Activated CD4-positive, alpha-beta T cell treated with anti-CD3 and anti-CD28 coated beads, Interleukin-2, amount 10 ng/mL, durations not matched to agents 7 days and 5 days (primary cell): ENCODE measurements at regions not wholly inside any gene's neighbourhood (a gene's known extent, or its start where the extent isn't known, plus 50 kb on each side); places are given as distances from the start of the nearest gene placed in this dataset.

Experiments used
- CTCF ChIA-PET: fragments of 350-600 bp; sonication (Branson Sonifier 250); formaldehyde crosslinking; loops from one replicate; lab custom pipeline; 2021; ENCODE audit warnings: antibody characterized with exemption; lab: Charles Lee
- POLR2A ChIA-PET: fragments of 350-600 bp; sonication (Branson Sonifier 250); formaldehyde crosslinking; loops from one replicate; lab custom pipeline; 2021; ENCODE audit warnings: antibody characterized with exemption; lab: Charles Lee
- DNase-seq: peaks from one replicate; pipeline ENCODE4 v3.0.0-alpha.2; 2020
- H3K27ac Mint-ChIP-seq: one replicate; pipeline ENCODE4 v1.8.0; 2021; ENCODE audit warnings: mild to moderate bottlenecking, moderate library complexity, mixed read lengths
- H3K27me3 Mint-ChIP-seq: one replicate; pipeline ENCODE4 v1.8.0; 2021; ENCODE audit warnings: mixed read lengths
- H3K36me3 Mint-ChIP-seq: one replicate; pipeline ENCODE4 v1.8.0; 2021; ENCODE audit warnings: low read depth, mixed read lengths
- H3K4me1 Mint-ChIP-seq: one replicate; pipeline ENCODE4 v1.8.0; 2021; ENCODE audit warnings: mixed read lengths
- H3K4me3 Mint-ChIP-seq: one replicate; pipeline ENCODE4 v1.8.0; 2021; ENCODE audit warnings: mild to moderate bottlenecking, moderate library complexity, mixed read lengths
- H3K9me3 Mint-ChIP-seq: one replicate; pipeline ENCODE4 v1.8.0; 2021; ENCODE audit warnings: mixed read lengths

GRCh38 chr10:53749439-53749838, 976.9 kb upstream of the MBL2 start:
- H3K9me3 Mint-ChIP-seq = no peaks in the 10 kb centered on the region
- DNase-seq = no peak
- no peak overlapping the region for H3K27ac Mint-ChIP-seq
- H3K27me3 Mint-ChIP-seq = no peaks in the 10 kb centered on the region
- H3K36me3 Mint-ChIP-seq = no peaks in the 10 kb centered on the region
- H3K4me3 Mint-ChIP-seq = no peak overlapping the region
- ChIA-PET POLR2A (no interaction called here), CTCF (no interaction called here)
- no peaks in the 10 kb centered on the region for H3K4me1 Mint-ChIP-seq

- Mint-ChIP-seq H3K36me3 (no peaks in the 10 kb centered on the region), H3K9me3 (no peaks in the 10 kb centered on the region), H3K4me3 (no peak overlapping the region), H3K27ac (no peak overlapping the region), H3K4me1 (no peaks in the 10 kb centered on the region), H3K27me3 (no peaks in the 10 kb centered on the region)
- ChIA-PET POLR2A (no interaction called here), CTCF (interaction anchor here (0.5 kb wide), 1 partner anchor 14 kb away, joined by 4 read pairs; no protein-coding TSS in a partner anchor)
- no peak for DNase-seq
Measured at GRCh38 chr10:53748319-53748718, 975.7 kb upstream of the MBL2 start.

- Mint-ChIP-seq H3K4me1 (no peaks in the 10 kb centered on the region), H3K36me3 (no peaks in the 10 kb centered on the region), H3K27ac (no peak overlapping the region), H3K4me3 (no peak overlapping the region), H3K27me3 (no peaks in the 10 kb centered on the region), H3K9me3 (no peaks in the 10 kb centered on the region)
- ChIA-PET CTCF (no interaction called here), POLR2A (no interaction called here)
- DNase-seq = no peak
Measured at GRCh38 chr10:53744746-53745145, 972.2 kb upstream of the MBL2 start.

- Mint-ChIP-seq H3K27ac (no peak overlapping the region), H3K36me3 (no peaks in the 10 kb centered on the region), H3K4me3 (no peak overlapping the region), H3K9me3 (no peaks in the 10 kb centered on the region), H3K27me3 (no peaks in the 10 kb centered on the region), H3K4me1 (no peaks in the 10 kb centered on the region)
- POLR2A ChIA-PET = no interaction called here
- CTCF ChIA-PET = no interaction called here
- DNase-seq = no peak
Measured at GRCh38 chr10:53744176-53744575, 971.6 kb upstream of the MBL2 start.

GRCh38 chr10:53737132-53737531, 964.5 kb upstream of the MBL2 start:
- H3K27ac Mint-ChIP-seq = no peak overlapping the region
- POLR2A ChIA-PET = no interaction called here
- DNase-seq = no peak
- no peak overlapping the region for H3K4me3 Mint-ChIP-seq
- H3K4me1 Mint-ChIP-seq = no peaks in the 10 kb centered on the region
- CTCF ChIA-PET = no interaction called here
- no peaks in the 10 kb centered on the region for H3K36me3 Mint-ChIP-seq
- H3K27me3 Mint-ChIP-seq = no peaks in the 10 kb centered on the region
- no peaks in the 10 kb centered on the region for H3K9me3 Mint-ChIP-seq

GRCh38 chr10:53726921-53727320, 954.3 kb upstream of the MBL2 start:
- H3K4me1 Mint-ChIP-seq = no peaks in the 10 kb centered on the region
- DNase-seq = no peak
- ChIA-PET POLR2A (no interaction called here), CTCF (no interaction called here)
- no peak overlapping the region for H3K27ac Mint-ChIP-seq
- no peaks in the 10 kb centered on the region for H3K9me3 Mint-ChIP-seq
- H3K4me3 Mint-ChIP-seq = no peak overlapping the region
- no peaks in the 10 kb centered on the region for H3K27me3 Mint-ChIP-seq
- no peaks in the 10 kb centered on the region for H3K36me3 Mint-ChIP-seq

- Mint-ChIP-seq H3K27me3 (no peaks in the 10 kb centered on the region), H3K36me3 (no peaks in the 10 kb centered on the region), H3K4me1 (no peaks in the 10 kb centered on the region), H3K27ac (no peak overlapping the region), H3K4me3 (no peak overlapping the region), H3K9me3 (no peaks in the 10 kb centered on the region)
- POLR2A ChIA-PET = no interaction called here
- CTCF ChIA-PET = no interaction called here
- no peak for DNase-seq
Measured at GRCh38 chr10:53724581-53724980, 952.0 kb upstream of the MBL2 start.

GRCh38 chr10:53719658-53720057, 947.1 kb upstream of the MBL2 start:
- Mint-ChIP-seq H3K36me3 (no peaks in the 10 kb centered on the region), H3K27me3 (no peaks in the 10 kb centered on the region), H3K9me3 (no peaks in the 10 kb centered on the region), H3K4me1 (no peaks in the 10 kb centered on the region), H3K4me3 (no peak overlapping the region), H3K27ac (no peak overlapping the region)
- ChIA-PET CTCF (no interaction called here), POLR2A (no interaction called here)
- DNase-seq = no peak

GRCh38 chr10:53716156-53716555, 943.6 kb upstream of the MBL2 start:
- no peak for DNase-seq
- POLR2A ChIA-PET = no interaction called here
- no peak overlapping the region for H3K4me3 Mint-ChIP-seq
- H3K4me1 Mint-ChIP-seq = no peaks in the 10 kb centered on the region
- CTCF ChIA-PET = no interaction called here
- no peaks in the 10 kb centered on the region for H3K9me3 Mint-ChIP-seq
- H3K36me3 Mint-ChIP-seq = no peaks in the 10 kb centered on the region
- H3K27me3 Mint-ChIP-seq = no peaks in the 10 kb centered on the region
- H3K27ac Mint-ChIP-seq = no peak overlapping the region

- ChIA-PET CTCF (no interaction called here), POLR2A (no interaction called here)
- DNase-seq = no peak
- Mint-ChIP-seq H3K4me1 (no peaks in the 10 kb centered on the region), H3K27ac (no peak overlapping the region), H3K27me3 (no peaks in the 10 kb centered on the region), H3K36me3 (no peaks in the 10 kb centered on the region), H3K4me3 (no peak overlapping the region), H3K9me3 (peaks cover 4% of the 10 kb centered on the region)
Measured at GRCh38 chr10:53713431-53713830, 940.8 kb upstream of the MBL2 start.

- ChIA-PET POLR2A (no interaction called here), CTCF (no interaction called here)
- Mint-ChIP-seq H3K36me3 (no peaks in the 10 kb centered on the region), H3K4me1 (no peaks in the 10 kb centered on the region), H3K9me3 (peaks cover 4% of the 10 kb centered on the region), H3K27me3 (no peaks in the 10 kb centered on the region), H3K4me3 (no peak overlapping the region), H3K27ac (no peak overlapping the region)
- DNase-seq = no peak
Measured at GRCh38 chr10:53702489-53702888, 929.9 kb upstream of the MBL2 start.

GRCh38 chr10:53701213-53701612, 928.6 kb upstream of the MBL2 start:
- Mint-ChIP-seq H3K9me3 (peaks cover 3% of the 10 kb centered on the region), H3K4me1 (no peaks in the 10 kb centered on the region), H3K27ac (no peak overlapping the region), H3K27me3 (no peaks in the 10 kb centered on the region), H3K4me3 (no peak overlapping the region), H3K36me3 (no peaks in the 10 kb centered on the region)
- ChIA-PET POLR2A (no interaction called here), CTCF (no interaction called here)
- DNase-seq = no peak

GRCh38 chr10:53700278-53700677, 927.7 kb upstream of the MBL2 start:
- POLR2A ChIA-PET = no interaction called here

GRCh38 chr10:53699684-53700083, 927.1 kb upstream of the MBL2 start:
- Mint-ChIP-seq H3K27ac (no peak overlapping the region), H3K9me3 (peaks cover 3% of the 10 kb centered on the region), H3K4me1 (no peaks in the 10 kb centered on the region), H3K27me3 (no peaks in the 10 kb centered on the region), H3K4me3 (no peak overlapping the region), H3K36me3 (no peaks in the 10 kb centered on the region)
- CTCF ChIA-PET = no interaction called here
- no peak for DNase-seq
- POLR2A ChIA-PET = no interaction called here

More at GRCh38 chr10:53700278-53700677, 927.7 kb upstream of the MBL2 start:
- Mint-ChIP-seq H3K36me3 (no peaks in the 10 kb centered on the region), H3K27me3 (no peaks in the 10 kb centered on the region), H3K4me3 (no peak overlapping the region), H3K9me3 (peaks cover 3% of the 10 kb centered on the region), H3K27ac (no peak overlapping the region), H3K4me1 (no peaks in the 10 kb centered on the region)
- DNase-seq = no peak
- CTCF ChIA-PET = no interaction called here
